Activated CD4-positive, alpha-beta T cell treated with anti-CD3 and anti-CD28 coated beads for 36 hours (primary cell): ENCODE measurements at regions not wholly inside any gene's neighbourhood (a gene's known extent, or its start where the extent isn't known, plus 50 kb on each side); places are given as distances from the start of the nearest gene placed in this dataset.
A peak's percentile ranks its signal among the peaks of the same experiment; 100 is the strongest.

Experiments
- ATAC-seq: fragments of 200-7000 bp; cut with Tn5 transposase; one replicate; pipeline ENCODE4 v1.10.0; 2021; ENCODE audit warnings: mild to moderate bottlenecking, moderate library complexity
- CTCF ChIA-PET: fragments of 350-600 bp; sonication (Branson Sonifier 250); formaldehyde crosslinking; loops from one replicate; lab custom pipeline; 2021; ENCODE audit warnings: antibody characterized with exemption; lab: Charles Lee
- POLR2A ChIA-PET: fragments of 350-600 bp; sonication (Branson Sonifier 250); formaldehyde crosslinking; loops from one replicate; lab custom pipeline; 2021; ENCODE audit warnings: antibody characterized with exemption, inconsistent platforms; lab: Charles Lee
- DNase-seq: peaks from one replicate; pipeline ENCODE4 v3.0.0-alpha.2; 2020
- H3K27ac Mint-ChIP-seq: one replicate; pipeline ENCODE4 v1.8.0; 2021; ENCODE audit warnings: mixed read lengths
- H3K27me3 Mint-ChIP-seq: one replicate; pipeline ENCODE4 v1.8.0; 2021; ENCODE audit warnings: mixed read lengths
- H3K36me3 Mint-ChIP-seq: one replicate; pipeline ENCODE4 v1.8.0; 2021; ENCODE audit warnings: low read depth, mixed read lengths
- H3K4me1 Mint-ChIP-seq: one replicate; pipeline ENCODE4 v1.8.0; 2021; ENCODE audit warnings: mixed read lengths
- H3K4me3 Mint-ChIP-seq: one replicate; pipeline ENCODE4 v1.8.0; 2021; ENCODE audit warnings: mild to moderate bottlenecking, moderate library complexity, mixed read lengths
- H3K9me3 Mint-ChIP-seq: one replicate; pipeline ENCODE4 v1.8.0; 2021; ENCODE audit warnings: low read depth, mixed read lengths
- intact Hi-C, 2 experiments: fragments of 100-400 bp; cut with DNase I in 1 of 2; cut with micrococcal nuclease in 1 of 2; formaldehyde crosslinking; loops; one replicate each; pipeline versions ENCODE4 v1.14.2 to v1.15.1; 2022 to 2024; cut with DNase I, micrococcal nuclease

- peaks cover 4% of the 10 kb centered on the region for H3K9me3 Mint-ChIP-seq
- no peak overlapping the region for H3K27ac Mint-ChIP-seq
- H3K27me3 Mint-ChIP-seq, result peaks cover 1% of the 10 kb centered on the region
- DNase-seq (no peak), ATAC-seq (no peak)
- ChIA-PET CTCF (no interaction called here), POLR2A (no interaction called here)
- H3K36me3 Mint-ChIP-seq, result peaks cover 4% of the 10 kb centered on the region
- intact Hi-C loops, result no loop called here
- no peak overlapping the region for H3K4me3 Mint-ChIP-seq
- H3K4me1 Mint-ChIP-seq, result peaks cover 10% of the 10 kb centered on the region
Measured at GRCh38 chrX:9148615-9149399, 114.9 kb upstream of the FAM9B start.

- ChIA-PET CTCF (interaction anchor here (0.6 kb wide), 1 partner anchor 66 kb away, joined by 4 read pairs; no protein-coding TSS in a partner anchor), POLR2A (no interaction called here)
- H3K36me3 Mint-ChIP-seq, result peaks cover 4% of the 10 kb centered on the region
- no peak for DNase-seq
- H3K9me3 Mint-ChIP-seq, result peaks cover 4% of the 10 kb centered on the region
- no peak for ATAC-seq
- H3K4me1 Mint-ChIP-seq, result peaks cover 10% of the 10 kb centered on the region
- peaks cover 1% of the 10 kb centered on the region for H3K27me3 Mint-ChIP-seq
- no peak overlapping the region for H3K4me3 Mint-ChIP-seq
- intact Hi-C loops, result no loop called here
- no peak overlapping the region for H3K27ac Mint-ChIP-seq
Measured at GRCh38 chrX:9149501-9150245, 115.7 kb upstream of the FAM9B start.

GRCh38 chrX:9151772-9152307 lies 117.9 kb upstream of the FAM9B start:
- no peak for DNase-seq
- intact Hi-C loops, result no loop called here

GRCh38 chrX:9153300-9153699 lies 119.4 kb upstream of the FAM9B start:
- ChIA-PET POLR2A (no interaction called here), CTCF (no interaction called here)
- intact Hi-C loops, result no loop called here
- H3K4me3 Mint-ChIP-seq, result peak overlapping the region; percentile 8
- DNase-seq (no peak), ATAC-seq (peak; percentile 55)
- H3K27me3 Mint-ChIP-seq, result no peaks in the 10 kb centered on the region
- peak overlapping the region; percentile 37 for H3K27ac Mint-ChIP-seq
- H3K9me3 Mint-ChIP-seq, result peaks cover 5% of the 10 kb centered on the region
- H3K4me1 Mint-ChIP-seq, result peaks cover 10% of the 10 kb centered on the region
- peaks cover 4% of the 10 kb centered on the region for H3K36me3 Mint-ChIP-seq

More at GRCh38 chrX:9151772-9152307, 117.9 kb upstream of the FAM9B start:
- Mint-ChIP-seq H3K9me3 (peaks cover 5% of the 10 kb centered on the region), H3K27ac (no peak overlapping the region), H3K4me3 (no peak overlapping the region), H3K27me3 (no peaks in the 10 kb centered on the region), H3K4me1 (peaks cover 10% of the 10 kb centered on the region), H3K36me3 (peaks cover 4% of the 10 kb centered on the region)
- POLR2A ChIA-PET, result no interaction called here
- no peak for ATAC-seq
- CTCF ChIA-PET, result interaction anchor here (0.7 kb wide), 1 partner anchor 161 kb away, joined by 3 read pairs; no protein-coding TSS in a partner anchor

GRCh38 chrX:9158611-9159010 lies 124.7 kb upstream of the FAM9B start:
- POLR2A ChIA-PET, result no interaction called here

GRCh38 chrX:9160698-9161329 lies 126.9 kb upstream of the FAM9B start:
- DNase-seq (no peak), ATAC-seq (peak; percentile 64)
- H3K27ac Mint-ChIP-seq, result no peak overlapping the region
- H3K4me3 Mint-ChIP-seq, result no peak overlapping the region
- peaks cover 34% of the 10 kb centered on the region for H3K4me1 Mint-ChIP-seq
- intact Hi-C loops, result loop anchor here in 1 of 2 experiments (10.0 kb wide), 2 partner anchors 124 to 304 kb away; partner anchors contain the start of gene TBL1X
- no peaks in the 10 kb centered on the region for H3K36me3 Mint-ChIP-seq
- H3K9me3 Mint-ChIP-seq, result peaks cover 2% of the 10 kb centered on the region
- POLR2A ChIA-PET, result no interaction called here
- CTCF ChIA-PET, result no interaction called here
- H3K27me3 Mint-ChIP-seq, result peaks cover 2% of the 10 kb centered on the region

More at GRCh38 chrX:9158611-9159010, 124.7 kb upstream of the FAM9B start:
- Mint-ChIP-seq H3K36me3 (no peaks in the 10 kb centered on the region), H3K4me3 (no peak overlapping the region), H3K27me3 (peaks cover 2% of the 10 kb centered on the region), H3K4me1 (peaks cover 19% of the 10 kb centered on the region), H3K27ac (no peak overlapping the region), H3K9me3 (peaks cover 3% of the 10 kb centered on the region)
- intact Hi-C loops, result no loop called here
- DNase-seq (no peak), ATAC-seq (no peak)
- CTCF ChIA-PET, result no interaction called here

- POLR2A ChIA-PET, result no interaction called here
- H3K27me3 Mint-ChIP-seq, result peaks cover 2% of the 10 kb centered on the region
- H3K36me3 Mint-ChIP-seq, result no peaks in the 10 kb centered on the region
- peaks cover 42% of the 10 kb centered on the region for H3K4me1 Mint-ChIP-seq
- no peak for ATAC-seq
- H3K27ac Mint-ChIP-seq, result no peak overlapping the region
- CTCF ChIA-PET, result no interaction called here
- peaks cover 3% of the 10 kb centered on the region for H3K9me3 Mint-ChIP-seq
- intact Hi-C loops, result loop anchor here in 1 of 2 experiments (10.0 kb wide), 2 partner anchors 122 to 302 kb away; partner anchors contain the start of gene TBL1X
- no peak for DNase-seq
- no peak overlapping the region for H3K4me3 Mint-ChIP-seq
Measured at GRCh38 chrX:9162698-9163097, 128.8 kb upstream of the FAM9B start.

- Mint-ChIP-seq H3K4me3 (no peak overlapping the region), H3K36me3 (no peaks in the 10 kb centered on the region), H3K9me3 (peaks cover 4% of the 10 kb centered on the region), H3K27ac (no peak overlapping the region), H3K4me1 (peaks cover 42% of the 10 kb centered on the region), H3K27me3 (peaks cover 2% of the 10 kb centered on the region)
- ChIA-PET POLR2A (no interaction called here), CTCF (no interaction called here)
- no peak for DNase-seq
- intact Hi-C loops, result loop anchor here in 1 of 2 experiments (10.0 kb wide), 2 partner anchors 122 to 302 kb away; partner anchors contain the start of gene TBL1X
- no peak for ATAC-seq
Measured at GRCh38 chrX:9163214-9163709, 129.3 kb upstream of the FAM9B start.

GRCh38 chrX:9164086-9164485 lies 130.2 kb upstream of the FAM9B start:
- Mint-ChIP-seq H3K4me3 (no peak overlapping the region), H3K36me3 (peaks cover 2% of the 10 kb centered on the region), H3K27me3 (no peaks in the 10 kb centered on the region), H3K27ac (no peak overlapping the region), H3K9me3 (peaks cover 4% of the 10 kb centered on the region), H3K4me1 (peaks cover 40% of the 10 kb centered on the region)
- intact Hi-C loops, result loop anchor here in 1 of 2 experiments (10.0 kb wide), 2 partner anchors 121 to 301 kb away; partner anchors contain the start of gene TBL1X
- POLR2A ChIA-PET, result no interaction called here
- CTCF ChIA-PET, result no interaction called here
- no peak for DNase-seq
- no peak for ATAC-seq

GRCh38 chrX:9164533-9165426 lies 130.9 kb upstream of the FAM9B start:
- no peaks in the 10 kb centered on the region for H3K27me3 Mint-ChIP-seq
- H3K36me3 Mint-ChIP-seq, result peaks cover 2% of the 10 kb centered on the region
- ChIA-PET CTCF (no interaction called here), POLR2A (interaction anchor here (0.6 kb wide), 1 partner anchor 284 kb away, joined by 4 read pairs; no protein-coding TSS in a partner anchor)
- DNase-seq (peak; percentile 5), ATAC-seq (no peak)
- peak overlapping the region; percentile 47 for H3K27ac Mint-ChIP-seq
- H3K4me1 Mint-ChIP-seq, result peaks cover 40% of the 10 kb centered on the region
- H3K9me3 Mint-ChIP-seq, result peaks cover 4% of the 10 kb centered on the region
- no peak overlapping the region for H3K4me3 Mint-ChIP-seq
- intact Hi-C loops, result loop anchor here (5.0 to 10.0 kb wide), 4 partner anchors 120 to 300 kb away; partner anchors contain the start of gene TBL1X (in 1 of the 2)
